ENCODE measurements at regions not wholly inside any gene's neighbourhood (a gene's known extent, or its start where the extent isn't known, plus 50 kb on each side); places are given as distances from the start of the nearest gene placed in this dataset.

- ATAC-seq = no peak
- FAIRE-seq = no peak
- TF ChIP-seq ATOH8 (CRISPR knock-in tag; IDR thresholded peaks at IDR 0.05; ENCODE audit: low read depth) = no peak
- TF ChIP-seq ELK1 (IDR thresholded peaks at IDR 0.05; ENCODE audit: low read depth, low read length) = no peak
- TF ChIP-seq POLR2A (IDR thresholded peaks at IDR 0.05; ENCODE audit: low read length) = no peak
- no peak for TF ChIP-seq ZSCAN20 (CRISPR knock-in tag; IDR thresholded peaks at IDR 0.05)
- TF ChIP-seq CTCF (IDR thresholded peaks at IDR 0.05) = no peak
- TF ChIP-seq HMGXB4 (CRISPR knock-in tag; IDR thresholded peaks at IDR 0.05; ENCODE audit: borderline replicate concordance) = no peak
- TF ChIP-seq USF2 (IDR thresholded peaks at IDR 0.05) = no peak
Observed at GRCh38 chr13:67351114-67351513, 121.0 kb upstream of the PCDH9 start.

GRCh38 chr13:67343777-67344176 is 113.6 kb upstream of the PCDH9 start:
- WGBS (ENCODE audit: missing lambda C conversion rate) = 6% methylated on average over 1 of the region's 1 CpG
- no peak for FAIRE-seq
- no peak overlapping the region for H3K27ac ChIP-seq
- ChIA-PET CTCF (no interaction called here), POLR2A (no interaction called here)
- H3K9me3 ChIP-seq = no peaks in the 10 kb centered on the region
- no peak for DNase-seq (ENCODE audit: low read depth in 1 of 2, low spot score in 1 of 2)
- TF ChIP-seq JUNB (IDR thresholded peaks at IDR 0.05) = no peak
- no peak for TF ChIP-seq RCOR1 (IDR thresholded peaks at IDR 0.05; ENCODE audit: low read depth, low read length)
- TF ChIP-seq PBX3 (IDR thresholded peaks at IDR 0.05) = no peak
- H3K4me2 ChIP-seq = no peak overlapping the region
- H3K4me1 ChIP-seq = no peaks in the 10 kb centered on the region
- no peak for ATAC-seq
- no peak overlapping the region for H3K4me3 ChIP-seq

More at GRCh38 chr13:67351114-67351513, 121.0 kb upstream of the PCDH9 start:
- ChIA-PET CTCF (no interaction called here), POLR2A (no interaction called here)
- no peak overlapping the region for H3K4me2 ChIP-seq
- DNase-seq (ENCODE audit: low read depth in 1 of 2, low spot score in 1 of 2) = no peak
- H3K9me3 ChIP-seq = no peaks in the 10 kb centered on the region
- no peak overlapping the region for H3K27ac ChIP-seq
- 75% methylated on average over 1 of the region's 1 CpG for WGBS (ENCODE audit: missing lambda C conversion rate)
- no peak overlapping the region for H3K4me3 ChIP-seq
- no peaks in the 10 kb centered on the region for H3K4me1 ChIP-seq

GRCh38 chr13:67341406-67341805 is 111.3 kb upstream of the PCDH9 start:
- FAIRE-seq (no peak), DNase-seq (ENCODE audit: low read depth in 1 of 2, low spot score in 1 of 2) (no peak), ATAC-seq (no peak)
- ChIA-PET POLR2A (no interaction called here), CTCF (no interaction called here)
- Histone ChIP-seq H3K4me2 (no peak overlapping the region), H3K9me3 (no peaks in the 10 kb centered on the region), H3K27ac (no peak overlapping the region), H3K4me3 (no peak overlapping the region), H3K4me1 (no peaks in the 10 kb centered on the region)
- whole genome bisulfite sequencing (ENCODE audit: missing lambda C conversion rate) = 58% methylated on average over 5 of the region's 5 CpGs
- no peak for TF ChIP-seq REST (IDR thresholded peaks at IDR 0.05)
- TF ChIP-seq FOSB (CRISPR knock-in tag; IDR thresholded peaks at IDR 0.05) = no peak
- no peak for TF ChIP-seq PHF8 (IDR thresholded peaks at IDR 0.05; ENCODE audit: borderline replicate concordance, low read depth)
- no peak for TF ChIP-seq EHF (CRISPR knock-in tag; IDR thresholded peaks at IDR 0.05)
- TF ChIP-seq JUN (IDR thresholded peaks at IDR 0.05) = no peak
- TF ChIP-seq GATA3 (IDR thresholded peaks at IDR 0.05; ENCODE audit: borderline replicate concordance) = no peak
- no peak for TF ChIP-seq ZC3H11A (IDR thresholded peaks at IDR 0.05)
- no peak for TF ChIP-seq USF2 (IDR thresholded peaks at IDR 0.05)
- TF ChIP-seq E2F6 (IDR thresholded peaks at IDR 0.05; ENCODE audit: borderline replicate concordance, low read depth) = no peak
- TF ChIP-seq MAFK (IDR thresholded peaks at IDR 0.05; ENCODE audit: partially characterized antibody) = no peak
- no peak for TF ChIP-seq CBX2 (IDR thresholded peaks at IDR 0.05; ENCODE audit: borderline replicate concordance, low read depth)
- no peak for TF ChIP-seq BHLHE40 (IDR thresholded peaks at IDR 0.05; ENCODE audit: low read depth, low read length)
- TF ChIP-seq NFE2L2 (conservative IDR thresholded peaks at IDR 0.05; ENCODE audit: low read length) = no peak
